Activated CD4-positive, alpha-beta T cell treated with anti-CD3 and anti-CD28 coated beads, Interleukin-2, Interleukin-6, amounts not matched to agents 100 ng/mL and 50 ng/mL, durations not matched to agents 16 hours and 8 hours (primary cell): ENCODE measurements at regions not wholly inside any gene's neighbourhood (a gene's known extent, or its start where the extent isn't known, plus 50 kb on each side); places are given as distances from the start of the nearest gene placed in this dataset.

Experiments used
- DNase-seq: peaks from one replicate; pipeline ENCODE4 v3.0.0-alpha.2; 2020

DNA sequence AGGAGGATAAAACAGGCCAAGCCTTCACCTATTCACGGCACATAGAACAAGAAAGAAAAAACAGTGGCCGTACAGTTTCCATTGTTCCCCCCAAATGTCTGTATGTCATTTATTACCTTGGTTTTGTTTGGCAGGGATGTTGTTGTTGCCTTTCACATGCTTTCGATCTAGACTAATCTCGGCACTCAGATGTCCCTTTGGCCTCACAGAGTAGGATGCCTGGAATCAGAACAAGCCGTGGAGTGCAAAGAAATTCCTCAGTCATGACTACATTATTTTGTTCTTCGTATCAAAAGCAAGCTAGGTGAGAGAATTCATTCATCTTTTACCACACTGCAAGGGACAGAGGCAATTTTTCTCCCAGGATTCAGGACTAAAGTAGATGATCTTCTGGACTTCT, 106.9 kb downstream of the SMIM20 start:
- no peak for DNase-seq

DNA sequence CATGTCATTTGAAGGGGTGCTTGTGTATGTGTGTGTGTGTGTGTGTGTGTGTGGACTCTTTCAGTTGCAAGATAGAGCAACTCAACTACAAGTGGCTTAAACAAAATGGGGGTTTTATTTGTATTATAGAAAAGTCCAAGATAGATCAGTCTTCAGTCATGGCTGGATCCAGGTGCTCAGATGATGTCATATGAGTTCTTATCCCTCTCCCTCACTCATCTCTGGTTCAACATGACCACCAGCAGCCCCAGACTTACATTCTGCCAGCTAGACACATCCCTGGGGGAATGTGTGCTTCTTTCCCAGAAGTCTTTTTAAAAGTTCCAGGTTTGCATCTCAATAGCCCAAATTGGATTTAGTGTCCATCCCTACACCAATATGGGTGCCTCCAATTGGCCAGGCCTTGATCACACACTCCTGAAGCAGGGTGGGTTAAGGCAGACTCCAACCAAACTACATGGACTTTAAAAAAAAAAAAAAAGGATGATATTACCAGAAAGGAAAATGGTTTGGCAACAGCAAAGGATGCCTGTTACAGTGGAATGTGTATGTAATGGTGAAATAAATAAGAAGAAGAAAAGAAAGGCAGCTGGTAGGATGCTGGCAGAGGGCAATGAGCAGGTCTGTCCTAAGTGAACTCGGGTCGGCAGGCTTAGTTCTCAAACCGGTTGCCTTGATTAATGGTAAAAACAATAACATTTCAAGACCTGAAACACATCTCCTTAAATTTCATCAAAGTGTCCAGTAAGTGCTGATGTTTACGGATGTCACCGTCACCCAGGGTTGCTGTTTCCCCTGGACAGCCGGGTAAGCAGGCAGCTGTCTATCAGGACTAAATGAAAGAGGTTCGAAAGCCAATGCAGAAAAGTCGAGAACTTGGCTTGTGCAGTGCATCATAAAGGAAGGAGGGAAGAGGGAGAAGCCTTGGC, 107.7 kb downstream of the SMIM20 start:
- no peak for DNase-seq

DNA sequence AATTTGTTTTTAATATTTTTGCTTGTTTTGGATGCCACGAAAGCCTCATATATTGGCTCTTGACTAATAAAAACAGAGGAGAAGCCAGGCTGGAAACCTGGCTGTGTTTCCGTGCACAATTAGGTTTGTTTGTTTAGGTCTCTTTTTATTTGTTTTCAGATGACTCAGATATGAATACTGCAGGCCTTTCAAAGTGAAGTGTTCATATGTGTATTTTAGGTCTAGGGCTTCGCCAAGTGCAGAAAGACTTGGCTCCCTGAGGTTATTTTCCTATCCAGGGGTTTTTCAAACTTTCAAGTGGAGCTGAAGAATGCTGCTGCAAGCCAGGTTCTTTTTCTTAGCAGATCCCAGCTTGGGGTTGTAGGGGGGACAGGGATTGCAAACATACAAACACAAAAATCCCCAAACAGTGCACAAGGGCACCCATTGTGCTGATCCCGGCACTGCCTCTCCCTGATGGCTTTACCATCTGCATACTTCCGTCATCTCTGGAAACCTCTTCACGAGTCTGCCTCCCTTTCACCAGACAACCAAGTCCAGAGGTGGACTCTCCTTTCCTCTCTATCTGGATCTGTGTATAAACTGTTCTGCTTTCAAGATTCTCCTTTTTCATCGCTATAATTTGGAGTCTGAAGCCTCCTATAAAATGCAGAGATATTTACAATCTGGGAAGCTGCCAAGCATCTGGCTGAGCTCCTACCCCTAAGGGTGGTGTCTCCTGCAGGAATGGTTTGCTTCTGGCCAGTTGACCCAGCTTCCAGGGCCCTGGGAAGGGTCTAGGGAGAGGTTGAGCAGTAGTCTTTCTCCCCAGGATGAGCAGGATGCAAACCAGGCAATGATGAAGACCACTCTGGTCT, 108.6 kb downstream of the SMIM20 start:
- no peak for DNase-seq

DNA sequence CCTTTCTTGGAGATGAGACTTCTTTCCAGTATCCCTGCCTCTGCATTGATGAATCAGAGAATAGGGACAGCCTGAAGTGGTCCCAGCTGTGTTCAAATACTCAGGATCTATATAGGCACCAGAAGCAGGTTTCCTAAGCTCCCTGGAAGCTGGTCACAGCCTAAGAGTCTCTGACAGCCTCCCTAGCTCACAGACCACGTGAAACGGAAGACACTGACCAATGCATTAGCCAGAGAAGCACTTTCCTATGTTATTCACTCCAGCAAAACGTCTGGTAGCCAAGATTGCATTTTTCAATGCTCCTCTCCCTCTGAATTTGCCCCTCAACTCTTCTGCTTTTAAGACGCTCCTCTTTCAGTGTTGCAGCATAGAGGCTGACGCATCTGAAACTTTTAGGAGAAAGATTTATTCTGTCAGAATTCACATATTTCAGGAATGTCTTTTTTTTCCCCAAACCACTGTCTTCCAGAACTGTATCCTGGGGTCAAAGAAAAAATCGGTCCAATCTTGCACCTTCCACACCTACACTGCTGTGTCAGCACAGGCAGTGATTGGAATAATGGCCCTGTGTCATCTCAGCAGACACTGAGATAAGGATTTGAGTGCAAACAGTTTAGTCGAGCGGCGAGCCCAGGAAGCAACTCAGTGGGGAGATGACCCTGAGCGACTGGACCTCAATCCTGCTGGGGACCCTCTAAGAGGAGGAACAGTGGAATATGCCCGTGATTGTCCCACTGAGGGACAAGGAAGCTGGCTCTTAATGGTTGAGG, 109.4 kb downstream of the SMIM20 start:
- DNase-seq: no peak

DNA sequence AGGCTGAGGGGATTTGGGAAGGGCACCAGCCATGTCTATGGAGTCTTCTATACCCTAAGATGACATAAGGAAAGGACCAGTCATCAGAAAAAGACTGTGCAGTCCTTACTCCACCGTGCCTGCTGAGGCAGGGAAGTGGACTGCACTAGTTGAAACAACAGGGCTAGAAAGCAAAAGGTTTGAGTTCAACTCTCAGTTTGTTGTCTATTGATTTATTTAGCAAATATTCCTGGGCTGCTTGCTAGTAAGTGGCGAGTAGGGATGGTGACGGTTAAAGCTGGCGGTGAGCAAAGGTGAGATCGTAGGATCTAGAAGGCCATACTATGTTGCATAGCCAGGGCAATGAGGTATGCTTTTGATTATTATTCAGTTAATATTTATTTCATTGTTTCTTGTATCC, 110.1 kb downstream of the SMIM20 start:
- no peak for DNase-seq

DNA sequence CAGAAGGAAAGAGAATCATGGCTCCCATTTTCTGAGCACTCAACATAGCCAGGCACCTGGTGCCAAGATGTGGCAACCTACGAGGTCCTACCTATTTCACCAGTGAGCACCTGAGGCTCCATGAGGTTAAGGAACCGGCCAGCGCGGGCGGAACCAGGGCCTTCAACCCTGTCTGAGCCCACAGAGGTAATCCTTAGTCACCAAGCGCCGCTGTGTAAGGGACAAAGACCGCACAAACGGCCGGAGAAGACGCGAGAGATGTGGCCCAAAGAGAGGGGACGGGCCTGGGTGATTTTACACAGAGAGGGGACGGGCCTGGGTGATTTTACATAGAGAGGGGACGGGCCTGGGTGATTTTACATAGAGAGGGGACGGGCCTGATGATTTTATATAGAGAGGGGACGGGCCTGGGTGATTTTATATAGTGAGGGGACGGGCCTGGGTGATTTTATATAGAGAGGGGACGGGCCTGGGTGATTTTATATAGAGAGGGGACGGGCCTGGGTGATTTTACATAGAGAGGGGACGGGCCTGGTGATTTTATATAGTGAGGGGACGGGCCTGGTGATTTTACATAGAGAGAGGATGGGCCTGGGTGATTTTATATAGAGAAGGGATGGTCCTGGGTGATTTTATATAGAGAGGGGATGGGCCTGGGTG, 114.2 kb downstream of the SMIM20 start:
- no peak for DNase-seq

DNA sequence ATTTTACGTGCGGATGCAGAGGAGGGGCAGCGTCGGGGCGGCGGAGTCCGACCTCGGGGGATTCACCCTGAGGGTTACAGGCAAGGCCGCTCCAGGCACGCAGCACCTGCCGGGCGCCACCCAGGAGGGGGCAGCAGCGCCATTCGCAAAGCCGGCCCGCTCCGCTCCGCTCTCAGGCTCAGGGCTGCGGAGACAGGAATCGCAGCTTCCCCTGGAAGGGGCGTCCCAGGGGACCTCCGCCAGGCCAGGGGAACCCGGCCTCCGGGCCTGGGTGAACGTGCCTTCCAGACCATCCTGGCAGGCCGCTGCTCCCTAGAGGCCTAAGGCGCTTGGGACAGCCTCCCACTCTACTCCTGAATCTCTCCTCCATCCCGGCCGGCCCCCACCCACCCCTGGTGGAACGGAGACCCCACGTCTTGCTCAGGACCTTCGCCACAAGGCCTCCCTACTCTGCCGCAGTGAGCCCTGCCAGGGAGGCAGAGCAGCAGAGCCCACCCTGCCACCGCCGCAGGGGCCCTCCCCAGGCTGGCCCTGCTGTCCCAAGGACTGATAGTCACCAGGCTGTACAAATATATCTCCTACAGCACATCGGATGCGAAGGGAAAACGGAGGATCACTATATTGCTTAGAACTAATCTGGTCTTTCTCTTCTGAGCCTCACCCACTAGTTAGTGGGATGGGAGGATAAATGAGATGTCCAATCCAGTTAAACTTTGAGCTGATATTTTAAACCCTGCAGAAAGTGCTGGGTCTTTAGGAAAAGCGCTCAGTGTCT, 115.0 kb downstream of the SMIM20 start:
- DNase-seq: peak; percentile 82

DNA sequence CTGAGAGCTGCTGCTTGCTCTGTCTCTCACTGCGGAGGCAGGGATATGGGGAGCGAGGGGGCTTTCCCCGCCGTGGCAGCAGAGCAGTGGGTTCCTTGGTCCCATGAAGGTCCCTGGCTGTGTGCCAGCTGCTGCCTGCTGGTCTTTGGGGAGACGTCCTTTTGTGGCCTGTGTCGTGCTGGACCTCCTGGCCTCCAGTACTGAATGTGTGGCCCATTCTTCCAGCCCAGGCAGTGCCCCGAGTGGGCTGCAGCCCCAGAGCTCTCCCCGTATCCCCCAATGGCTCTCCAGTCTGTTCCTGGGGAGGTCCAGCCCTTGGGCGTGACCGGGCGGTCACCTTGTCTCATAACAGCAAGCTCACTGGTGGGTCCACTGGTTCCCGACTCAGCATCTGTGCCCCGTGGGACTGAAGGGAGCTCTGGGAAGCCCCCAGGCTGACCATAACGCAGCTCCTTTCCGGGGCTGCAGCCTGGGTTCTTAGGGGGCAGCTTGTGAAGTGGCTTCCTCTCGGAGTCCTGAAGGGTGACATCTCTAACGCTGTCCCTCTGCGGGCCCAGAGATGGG, 115.6 kb downstream of the SMIM20 start:
- no peak for DNase-seq

DNA sequence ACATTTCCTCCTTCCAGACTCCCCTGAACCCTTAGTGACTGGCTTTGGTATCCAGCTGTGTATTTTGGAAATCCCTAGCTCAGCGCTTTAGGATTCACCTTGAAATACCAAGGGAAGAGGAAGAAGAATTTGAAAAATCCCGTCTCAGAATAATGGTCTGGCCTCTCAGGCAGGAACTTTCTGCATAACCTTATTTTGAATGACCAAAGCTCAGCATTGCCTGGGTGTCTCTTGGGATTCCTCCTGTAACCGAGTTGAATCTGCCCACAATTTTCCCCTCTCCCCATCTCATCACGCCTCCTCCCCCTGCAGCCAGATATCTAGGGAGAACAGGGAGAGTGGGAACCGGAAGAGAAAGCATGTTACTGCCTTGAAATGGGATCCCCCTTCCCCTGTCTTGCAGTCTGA, 116.2 kb downstream of the SMIM20 start:
- DNase-seq: no peak

DNA sequence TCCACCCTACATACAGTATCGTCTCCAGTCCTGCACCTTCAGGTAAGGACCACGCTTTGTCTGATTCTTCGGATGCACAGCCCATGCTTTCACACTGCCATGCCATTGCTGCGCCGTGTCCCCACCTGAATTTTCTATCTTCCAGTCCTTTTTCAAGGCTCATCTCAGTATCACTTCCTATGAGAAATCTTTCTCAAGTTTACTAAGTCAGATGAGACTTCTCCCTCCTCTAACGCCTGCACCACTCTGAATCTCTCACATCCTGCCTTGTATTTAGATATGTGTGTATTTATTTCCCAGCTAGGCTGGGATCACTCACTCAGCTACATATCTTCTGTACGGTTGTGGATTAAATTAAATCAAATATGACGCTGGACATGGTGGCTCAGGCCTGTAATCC, 116.8 kb downstream of the SMIM20 start:
- no peak for DNase-seq

DNA sequence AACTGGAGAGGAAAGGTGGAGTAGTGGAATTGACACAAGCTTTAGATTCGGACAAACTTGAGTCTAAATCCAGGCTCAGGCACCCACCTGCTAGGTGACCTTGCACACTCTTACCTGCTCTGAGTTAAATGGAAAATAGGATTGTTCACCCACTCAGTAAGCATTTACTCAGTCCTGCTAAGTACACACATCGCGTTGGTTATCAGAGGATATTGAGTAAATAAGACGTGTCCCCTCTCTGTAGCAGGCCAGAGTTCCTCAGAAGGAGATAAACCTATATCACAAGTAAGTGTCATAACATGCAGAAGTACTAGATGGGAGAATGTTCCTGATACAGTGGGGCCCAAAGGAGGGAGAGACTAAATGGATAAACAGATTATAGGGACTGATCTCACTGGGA, 117.7 kb downstream of the SMIM20 start:
- DNase-seq: no peak

DNA sequence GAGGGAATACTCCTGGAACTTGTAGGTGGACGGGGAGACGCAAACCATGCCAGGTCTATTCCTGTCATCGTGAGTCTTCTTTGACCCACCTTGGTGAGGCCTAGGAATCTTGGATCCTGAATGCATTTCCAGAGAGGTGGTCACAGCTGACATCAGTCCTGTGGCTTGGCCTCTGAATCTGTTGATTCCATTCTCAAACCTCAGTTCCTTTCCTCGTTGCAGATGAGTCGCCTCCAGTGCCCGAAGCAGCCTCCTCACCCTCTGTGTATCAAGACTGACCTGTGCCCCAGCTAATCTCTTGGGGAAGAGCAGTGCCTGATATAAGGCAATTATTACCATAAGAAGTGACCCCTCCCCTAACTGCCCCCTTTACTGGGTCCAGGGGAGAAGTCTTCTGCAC, 118.1 kb downstream of the SMIM20 start:
- DNase-seq: no peak

DNA sequence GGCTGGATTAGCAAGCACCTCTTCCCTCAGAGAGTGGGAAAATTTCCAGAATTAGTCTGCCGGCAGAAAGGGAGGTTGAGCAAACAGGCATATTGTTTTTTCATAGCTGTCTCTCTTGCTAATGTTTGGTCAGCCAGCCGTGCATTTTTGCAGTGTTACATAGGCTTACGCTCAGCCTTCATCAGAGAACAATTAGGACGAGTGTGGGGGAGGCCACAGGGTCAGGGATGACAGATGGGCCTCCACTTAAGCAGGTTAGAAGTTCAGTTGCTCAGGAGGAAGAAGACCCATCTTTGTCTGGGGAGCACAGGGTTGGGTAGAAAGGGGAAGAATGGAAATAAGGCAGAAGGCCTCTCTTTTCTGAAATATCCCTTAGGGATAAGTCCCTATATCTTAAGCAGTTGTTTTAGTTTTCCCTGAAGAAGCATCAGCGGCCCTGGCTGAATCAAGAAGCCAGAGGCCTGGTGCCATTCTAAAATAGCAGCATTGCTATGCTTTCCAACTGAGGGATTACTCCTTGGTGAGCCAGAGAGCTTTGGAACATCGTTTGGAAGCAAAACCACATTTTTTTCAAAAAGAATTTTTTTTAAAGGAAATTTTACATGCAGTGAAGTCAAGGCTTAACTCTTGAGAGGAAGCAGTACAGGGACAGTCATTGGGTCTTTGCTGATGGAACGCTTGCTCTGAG, 118.8 kb downstream of the SMIM20 start:
- DNase-seq: no peak

DNA sequence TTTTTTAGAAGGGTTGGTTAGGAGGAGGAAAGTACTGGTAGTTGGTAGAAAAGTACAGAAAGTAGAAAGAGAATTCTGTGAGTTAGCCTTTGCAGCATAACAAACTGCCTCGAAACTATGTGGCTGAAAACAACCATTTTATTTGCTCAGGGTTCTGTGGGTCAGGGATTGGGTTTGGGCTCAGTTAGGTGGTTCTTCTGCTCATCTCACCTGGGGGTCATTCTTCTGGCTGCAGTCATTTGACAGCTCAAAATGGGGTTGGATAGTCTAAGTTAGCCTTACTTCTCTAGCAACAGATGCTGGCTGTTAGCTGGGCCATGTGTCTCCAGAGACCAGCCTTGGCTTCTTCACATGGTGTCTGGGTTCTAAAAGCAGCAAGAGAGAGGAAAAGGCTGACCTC, 119.4 kb downstream of the SMIM20 start:
- no peak for DNase-seq

DNA sequence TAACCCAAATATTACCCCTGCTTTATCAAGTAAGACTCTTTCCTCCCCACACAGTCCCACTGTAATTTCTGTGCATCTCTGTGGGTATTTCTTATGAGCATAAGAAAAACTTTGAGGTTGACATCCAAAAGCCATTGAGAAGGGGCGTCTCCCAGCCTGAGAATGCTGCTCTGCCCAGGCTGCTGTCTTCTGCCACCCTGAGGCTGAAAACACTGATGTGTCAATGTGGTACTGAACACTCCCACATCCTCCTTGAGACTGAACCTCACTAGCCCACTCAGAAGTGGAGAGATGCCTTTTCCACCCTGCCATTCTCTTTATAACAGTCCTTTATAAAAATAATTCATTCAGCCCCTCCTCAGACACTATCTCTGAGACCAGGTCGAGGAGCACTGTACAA, 120.8 kb downstream of the SMIM20 start:
- peak; percentile 42 for DNase-seq

DNA sequence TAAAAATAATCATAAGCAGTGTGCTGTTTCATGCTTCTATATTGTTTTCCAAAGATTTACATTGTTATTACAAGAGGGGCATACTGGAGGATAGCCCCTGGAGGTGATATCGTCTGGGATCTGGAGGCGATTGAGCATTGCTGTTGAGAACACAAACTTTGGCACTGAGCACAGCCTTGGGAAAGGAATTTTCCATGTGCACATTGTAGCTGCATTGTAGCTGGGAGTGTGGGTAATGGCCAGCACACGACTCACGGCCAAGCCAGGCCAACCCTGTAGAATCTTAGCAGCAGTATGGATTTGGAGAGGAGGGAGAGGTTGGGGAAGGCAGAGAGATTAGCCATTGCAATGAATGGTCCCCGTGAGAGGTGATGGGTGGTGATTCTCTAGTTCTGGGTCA, 121.9 kb downstream of the SMIM20 start:
- DNase-seq: no peak

DNA sequence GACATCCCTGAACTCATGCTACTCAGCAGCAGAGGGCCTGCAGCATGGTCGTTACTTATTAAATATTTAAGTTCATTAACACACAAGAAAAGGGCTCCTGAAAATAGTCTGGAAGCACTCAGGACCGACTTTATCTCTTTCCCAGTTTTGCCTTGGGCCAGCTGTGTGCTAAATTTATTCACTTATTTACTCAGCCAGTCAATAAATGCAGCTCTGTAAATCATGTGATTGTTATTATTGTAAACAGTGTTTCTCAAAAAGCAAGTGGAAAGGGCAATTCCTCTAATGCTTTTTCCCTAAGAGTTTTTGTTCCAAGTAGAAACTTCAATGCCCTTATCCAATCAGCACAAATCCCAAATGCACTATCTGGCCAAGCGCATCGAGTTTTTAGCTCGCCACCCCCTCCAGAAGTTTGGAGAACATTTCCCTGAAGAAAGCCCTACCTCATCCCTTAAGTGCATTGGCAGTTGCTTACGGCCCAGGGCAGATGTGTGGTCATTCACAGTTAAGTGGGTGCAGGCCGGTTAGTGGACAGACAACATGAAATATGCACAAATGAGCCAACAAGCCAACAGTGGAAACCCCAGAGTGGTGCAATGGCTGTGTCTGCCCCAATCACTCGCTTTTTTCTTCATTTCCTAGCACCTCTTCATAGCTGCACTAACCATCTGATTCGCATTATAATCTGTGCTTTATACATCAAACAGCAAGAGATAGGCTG, 125.8 kb downstream of the SMIM20 start:
- no peak for DNase-seq

DNA sequence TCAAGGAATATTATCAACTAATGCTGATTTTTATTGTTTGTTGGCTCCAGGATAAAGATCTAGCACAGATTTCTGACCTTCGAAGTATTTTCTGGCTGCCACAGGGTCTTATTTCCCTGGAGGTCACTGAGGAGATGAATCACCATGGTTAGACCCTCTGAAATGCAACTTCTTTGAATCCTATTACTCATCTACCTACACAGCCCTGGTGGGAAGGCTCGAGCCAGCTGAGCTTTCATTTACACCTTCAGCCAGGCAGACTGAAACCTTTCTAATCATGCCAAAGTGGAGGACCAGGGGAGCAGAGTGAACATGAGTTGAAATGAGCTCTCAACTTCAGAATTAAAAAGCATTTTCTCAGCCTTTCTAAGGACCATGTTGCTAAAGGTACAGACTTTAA, 130.5 kb downstream of the SMIM20 start:
- no peak for DNase-seq

DNA sequence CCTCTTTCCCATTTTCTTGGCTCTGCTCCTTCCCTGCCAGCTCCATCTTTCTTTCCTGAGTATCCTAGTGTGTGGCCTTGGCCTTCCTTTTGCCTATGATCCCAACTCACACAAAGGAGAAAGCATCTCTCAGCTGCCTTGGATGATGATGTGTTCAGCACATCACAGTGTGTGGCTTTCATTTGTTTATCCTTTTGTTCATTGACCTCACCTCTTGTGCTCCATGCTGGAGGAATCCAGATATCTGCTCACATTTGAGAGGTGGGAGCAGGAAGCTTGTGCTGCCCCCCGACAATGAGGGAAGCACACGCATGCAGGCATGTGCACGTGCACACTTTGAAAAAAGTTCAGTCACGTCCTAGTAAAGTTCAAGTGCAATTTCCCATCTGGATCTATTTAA, 131.0 kb downstream of the SMIM20 start:
- no peak for DNase-seq

DNA sequence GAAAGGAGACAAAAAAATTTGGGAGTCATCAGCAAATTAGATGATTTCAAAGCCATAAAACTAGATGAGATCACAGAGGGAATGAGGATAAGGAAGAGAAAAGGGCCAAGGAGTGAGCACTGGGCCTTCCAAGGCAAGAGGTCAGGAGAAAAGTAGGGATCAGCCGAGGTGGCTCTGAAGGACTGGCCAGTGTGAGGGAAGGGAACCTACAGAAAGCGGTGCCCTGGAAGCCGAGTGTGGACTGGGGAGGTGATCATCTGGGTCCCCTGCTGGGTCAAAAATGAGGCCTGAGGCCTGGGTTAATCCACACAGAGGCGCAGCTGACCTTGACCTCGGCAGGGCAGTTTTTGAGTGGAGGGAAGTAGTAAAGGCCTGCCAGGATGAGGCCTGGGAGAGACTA, 133.8 kb downstream of the SMIM20 start:
- no peak for DNase-seq
